ENCODE measurements at regions not wholly inside any gene's neighbourhood (a gene's known extent, or its start where the extent isn't known, plus 50 kb on each side); places are given as distances from the start of the nearest gene placed in this dataset.

DNA sequence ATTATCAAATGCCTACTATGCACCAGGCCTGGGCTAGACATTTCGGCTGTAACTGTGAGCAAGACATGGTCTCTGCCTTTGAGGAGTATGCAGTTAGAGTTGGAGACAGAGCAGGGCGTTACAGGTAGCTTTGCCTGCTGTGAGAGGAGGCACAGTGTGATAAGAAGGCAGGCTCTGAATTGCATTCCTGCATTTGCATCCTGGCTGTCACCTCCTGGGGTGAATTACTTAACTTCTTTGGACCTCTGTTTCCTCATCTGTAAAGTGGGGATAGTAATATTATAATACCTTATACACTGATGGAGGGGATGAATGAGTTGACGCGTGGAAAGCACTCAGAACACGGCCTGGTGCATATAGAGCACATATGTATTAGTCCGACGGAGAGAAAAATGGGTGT is 118.1 kb upstream of the ARHGAP20 start:
- H3K36me3 ChIP-seq: no peaks in the 10 kb centered on the region
- no peak overlapping the region for H3K27ac ChIP-seq
- no peak overlapping the region for H3K4me3 ChIP-seq
- no peaks in the 10 kb centered on the region for H3K27me3 ChIP-seq
- no peaks in the 10 kb centered on the region for H3K9me3 ChIP-seq
- no peak for DNase-seq
- TF ChIP-seq, protein P1, sequence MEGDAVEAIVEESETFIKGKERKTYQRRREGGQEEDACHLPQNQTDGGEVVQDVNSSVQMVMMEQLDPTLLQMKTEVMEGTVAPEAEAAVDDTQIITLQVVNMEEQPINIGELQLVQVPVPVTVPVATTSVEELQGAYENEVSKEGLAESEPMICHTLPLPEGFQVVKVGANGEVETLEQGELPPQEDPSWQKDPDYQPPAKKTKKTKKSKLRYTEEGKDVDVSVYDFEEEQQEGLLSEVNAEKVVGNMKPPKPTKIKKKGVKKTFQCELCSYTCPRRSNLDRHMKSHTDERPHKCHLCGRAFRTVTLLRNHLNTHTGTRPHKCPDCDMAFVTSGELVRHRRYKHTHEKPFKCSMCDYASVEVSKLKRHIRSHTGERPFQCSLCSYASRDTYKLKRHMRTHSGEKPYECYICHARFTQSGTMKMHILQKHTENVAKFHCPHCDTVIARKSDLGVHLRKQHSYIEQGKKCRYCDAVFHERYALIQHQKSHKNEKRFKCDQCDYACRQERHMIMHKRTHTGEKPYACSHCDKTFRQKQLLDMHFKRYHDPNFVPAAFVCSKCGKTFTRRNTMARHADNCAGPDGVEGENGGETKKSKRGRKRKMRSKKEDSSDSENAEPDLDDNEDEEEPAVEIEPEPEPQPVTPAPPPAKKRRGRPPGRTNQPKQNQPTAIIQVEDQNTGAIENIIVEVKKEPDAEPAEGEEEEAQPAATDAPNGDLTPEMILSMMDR (IDR thresholded peaks at IDR 0.05): no peak
- TF ChIP-seq POLR2A (IDR thresholded peaks at IDR 0.05): no peak
- no peaks in the 10 kb centered on the region for H3K4me1 ChIP-seq

DNA sequence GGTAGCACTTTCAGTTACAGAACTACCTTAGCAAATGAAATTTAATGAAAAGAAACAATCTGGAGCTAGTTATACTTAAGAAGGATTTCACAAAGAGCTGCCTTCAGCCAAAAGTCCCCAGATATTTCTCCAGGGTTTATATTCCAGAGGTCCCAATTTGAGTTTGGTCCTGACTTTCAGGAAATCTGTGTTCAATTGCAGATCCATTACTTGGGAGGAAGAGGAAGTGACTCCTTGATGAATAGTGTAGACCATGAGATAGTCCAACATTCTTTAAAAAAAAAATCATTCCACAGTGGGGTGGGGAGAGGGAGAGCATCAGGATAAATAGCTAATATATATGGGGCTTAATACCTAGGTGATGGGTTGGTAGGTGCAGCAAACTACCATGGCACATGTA is 117.6 kb upstream of the ARHGAP20 start:
- TF ChIP-seq, protein P1 (IDR thresholded peaks at IDR 0.05): no peak
- TF ChIP-seq POLR2A (IDR thresholded peaks at IDR 0.05): no peak
- H3K4me3 ChIP-seq: no peak overlapping the region
- no peaks in the 10 kb centered on the region for H3K27me3 ChIP-seq
- no peaks in the 10 kb centered on the region for H3K9me3 ChIP-seq
- H3K27ac ChIP-seq: no peak overlapping the region
- no peaks in the 10 kb centered on the region for H3K4me1 ChIP-seq
- no peaks in the 10 kb centered on the region for H3K36me3 ChIP-seq
- DNase-seq: no peak

DNA sequence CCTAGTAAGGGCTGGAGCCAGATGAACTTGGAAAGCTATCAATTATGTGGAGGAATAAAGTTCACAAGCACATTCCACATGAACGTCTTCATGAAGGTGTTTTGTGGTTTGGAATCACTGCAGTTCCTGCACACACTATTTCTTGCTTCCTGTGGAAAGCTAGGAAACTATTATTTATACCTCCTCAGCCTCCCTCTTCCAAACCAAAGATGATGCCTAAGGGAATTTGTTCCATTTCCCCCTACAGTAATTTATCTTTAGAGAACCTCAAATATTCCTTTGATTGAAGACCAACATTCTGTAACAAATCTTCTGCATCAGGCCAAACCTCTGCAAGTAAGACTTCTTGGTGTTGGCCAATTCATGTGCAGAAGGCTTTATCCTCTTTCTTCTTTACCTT is 115.8 kb upstream of the ARHGAP20 start:
- H3K9me3 ChIP-seq: no peaks in the 10 kb centered on the region
- H3K4me3 ChIP-seq: no peak overlapping the region
- no peaks in the 10 kb centered on the region for H3K4me1 ChIP-seq
- TF ChIP-seq POLR2A (IDR thresholded peaks at IDR 0.05): no peak
- TF ChIP-seq, protein P1 (IDR thresholded peaks at IDR 0.05): no peak
- no peak overlapping the region for H3K27ac ChIP-seq
- no peaks in the 10 kb centered on the region for H3K36me3 ChIP-seq
- H3K27me3 ChIP-seq: no peaks in the 10 kb centered on the region
- no peak for DNase-seq

DNA sequence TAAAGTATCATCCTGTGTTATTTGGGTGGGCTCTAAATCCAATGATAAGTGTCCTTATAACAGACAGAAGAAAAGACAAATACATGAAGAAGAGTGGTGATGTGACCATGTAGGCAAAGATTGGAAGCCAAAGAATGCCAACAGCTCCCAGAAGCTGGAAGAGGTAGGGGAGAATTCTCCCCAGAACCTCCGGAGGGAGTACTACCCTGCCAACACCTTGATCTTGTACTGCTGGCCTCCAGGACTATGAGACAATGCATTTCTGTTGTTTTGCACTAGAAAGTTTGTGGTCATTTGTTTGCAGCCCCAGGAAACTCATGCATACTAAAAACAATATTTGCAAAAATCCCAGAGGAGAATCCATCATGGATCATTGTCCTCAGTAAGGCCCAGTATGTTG is 115.0 kb upstream of the ARHGAP20 start:
- DNase-seq: no peak
- H3K9me3 ChIP-seq: no peaks in the 10 kb centered on the region
- H3K4me1 ChIP-seq: no peaks in the 10 kb centered on the region
- no peak overlapping the region for H3K27ac ChIP-seq
- H3K4me3 ChIP-seq: no peak overlapping the region
- H3K27me3 ChIP-seq: no peaks in the 10 kb centered on the region
- H3K36me3 ChIP-seq: no peaks in the 10 kb centered on the region
- TF ChIP-seq, protein P1 (IDR thresholded peaks at IDR 0.05): no peak
- no peak for TF ChIP-seq POLR2A (IDR thresholded peaks at IDR 0.05)

DNA sequence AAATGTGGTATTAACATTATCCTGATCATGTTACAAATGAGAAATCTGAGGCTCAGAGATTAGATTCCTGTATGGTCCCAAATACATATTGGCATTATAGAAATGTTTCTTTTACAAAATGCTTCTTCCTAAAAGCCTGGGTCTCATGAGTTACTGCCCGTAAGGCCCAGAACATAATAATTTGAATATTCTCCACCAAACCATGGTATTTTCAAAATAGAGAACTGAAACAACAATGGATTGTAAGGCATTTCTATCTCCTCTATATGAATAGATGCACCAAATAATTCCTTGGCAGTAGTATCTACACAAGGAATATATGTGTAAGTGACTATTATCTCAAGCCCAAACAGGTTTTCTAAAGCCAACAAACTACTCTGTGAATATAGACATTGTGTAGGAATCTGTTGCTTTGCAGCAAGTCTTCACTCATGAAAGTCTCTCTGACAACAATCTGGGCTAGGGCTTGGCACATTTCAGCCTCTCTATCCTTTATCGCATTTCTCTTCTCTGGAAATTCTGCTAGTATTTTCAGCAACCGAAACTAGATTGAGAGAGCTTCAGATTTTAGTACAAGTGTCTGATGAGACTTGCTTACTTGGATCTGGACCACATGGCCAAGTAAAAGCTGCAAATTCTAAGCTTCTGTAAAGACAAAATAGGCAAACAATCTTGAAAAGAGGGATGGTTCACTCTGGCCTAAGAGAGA is 112.8 kb upstream of the ARHGAP20 start:
- TF ChIP-seq, protein P1 (IDR thresholded peaks at IDR 0.05): no peak
- TF ChIP-seq POLR2A (IDR thresholded peaks at IDR 0.05): no peak
- Histone ChIP-seq H3K4me1 (no peaks in the 10 kb centered on the region), H3K36me3 (no peaks in the 10 kb centered on the region), H3K27me3 (no peaks in the 10 kb centered on the region), H3K4me3 (no peak overlapping the region), H3K27ac (no peak overlapping the region), H3K9me3 (no peaks in the 10 kb centered on the region)
- no peak for DNase-seq
